ENCODE measurements at regions not wholly inside any gene's neighbourhood (a gene's known extent, or its start where the extent isn't known, plus 50 kb on each side); places are given as distances from the start of the nearest gene placed in this dataset.

- H3K4me1 ChIP-seq, result no peaks in the 10 kb centered on the region
- no peak overlapping the region for H3K4me3 ChIP-seq
- intact Hi-C loops (cut with DNase I; ENCODE audit: low total_unique reads), result no loop called here
- no peaks in the 10 kb centered on the region for H3K9me3 ChIP-seq
- H3K27me3 ChIP-seq, result no peaks in the 10 kb centered on the region
- TF ChIP-seq POLR2A (IDR thresholded peaks at IDR 0.05) (no peak), EP300 (IDR thresholded peaks at IDR 0.05) (no peak), CTCF (IDR thresholded peaks at IDR 0.05) (no peak), POLR2AphosphoS5 (IDR thresholded peaks at IDR 0.05) (no peak)
- no peak overlapping the region for H3K27ac ChIP-seq
- DNase-seq, result no peak
- 50 to 81% (median 70%) methylated on average over 1 of the region's 1 CpG for WGBS, 5 donors
- H3K36me3 ChIP-seq, result no peaks in the 10 kb centered on the region
Observed at GRCh38 chr2:196528486-196529223, 110.9 kb upstream of the CCDC150 start.

GRCh38 chr2:196530910-196531309, 108.6 kb upstream of the CCDC150 start:
- intact Hi-C loops (cut with DNase I; ENCODE audit: low total_unique reads), result no loop called here
- Histone ChIP-seq H3K9me3 (no peaks in the 10 kb centered on the region), H3K4me1 (no peaks in the 10 kb centered on the region), H3K4me3 (no peak overlapping the region), H3K36me3 (no peaks in the 10 kb centered on the region), H3K27me3 (no peaks in the 10 kb centered on the region), H3K27ac (no peak overlapping the region)
- TF ChIP-seq POLR2A (IDR thresholded peaks at IDR 0.05) (no peak), EP300 (IDR thresholded peaks at IDR 0.05) (no peak), CTCF (IDR thresholded peaks at IDR 0.05) (no peak)
- DNase-seq, result no peak
- WGBS, 5 donors, result 82 to 90% (median 86%) methylated on average over 4 of the region's 4 CpGs

- Histone ChIP-seq H3K4me1 (no peaks in the 10 kb centered on the region), H3K9me3 (no peaks in the 10 kb centered on the region), H3K27ac (no peak overlapping the region), H3K36me3 (no peaks in the 10 kb centered on the region), H3K27me3 (no peaks in the 10 kb centered on the region), H3K4me3 (no peak overlapping the region)
- intact Hi-C loops (cut with DNase I; ENCODE audit: low total_unique reads), result no loop called here
- TF ChIP-seq POLR2A (IDR thresholded peaks at IDR 0.05) (no peak), EP300 (IDR thresholded peaks at IDR 0.05) (no peak), POLR2AphosphoS5 (IDR thresholded peaks at IDR 0.05) (no peak), CTCF (IDR thresholded peaks at IDR 0.05) (no peak)
- no peak for DNase-seq
- 62 to 71% (median 65%) methylated on average over 3 of the region's 3 CpGs for whole genome bisulfite sequencing, 5 donors
Observed at GRCh38 chr2:196533772-196534397, 105.6 kb upstream of the CCDC150 start.

GRCh38 chr2:196534495-196534894, 105.0 kb upstream of the CCDC150 start:
- intact Hi-C loops (cut with DNase I; ENCODE audit: low total_unique reads), result no loop called here
- H3K27ac ChIP-seq, result no peak overlapping the region
- 62 to 73% (median 69%) methylated on average over 5 of the region's 5 CpGs for WGBS, 5 donors
- no peaks in the 10 kb centered on the region for H3K4me1 ChIP-seq
- no peaks in the 10 kb centered on the region for H3K9me3 ChIP-seq
- TF ChIP-seq POLR2AphosphoS5 (IDR thresholded peaks at IDR 0.05), result no peak
- TF ChIP-seq EP300 (IDR thresholded peaks at IDR 0.05), result no peak
- no peak for TF ChIP-seq POLR2A (IDR thresholded peaks at IDR 0.05)
- TF ChIP-seq CTCF (IDR thresholded peaks at IDR 0.05), result no peak
- no peaks in the 10 kb centered on the region for H3K36me3 ChIP-seq
- H3K27me3 ChIP-seq, result no peaks in the 10 kb centered on the region
- H3K4me3 ChIP-seq, result no peak overlapping the region
- DNase-seq, result no peak

All from stomach (tissue), 8 donors.